Thoracic aorta (tissue), 2 donors: ENCODE measurements at regions not wholly inside any gene's neighbourhood (a gene's known extent, or its start where the extent isn't known, plus 50 kb on each side); places are given as distances from the start of the nearest gene placed in this dataset.

Experiments
- ATAC-seq: fragments of 150-250 bp; one replicate; pipeline ENCODE4 v1.8.0; 2017; ENCODE audit warnings: low read depth; ENCODE audit not compliant: insufficient number of reproducible peaks, low FRiP score
- DNase-seq: peaks from one replicate; pipeline ENCODE4 v3.0.0-alpha.2; 2020; ENCODE audit warnings: low spot score
- H3K27ac ChIP-seq, 2 donors: fragments of 200-600 bp; sonication (generic); 1 replicate in 1 of 2; 2 replicates in 1 of 2; pipeline ENCODE4 v1.5.1; 2016; ENCODE audit warnings: mild to moderate bottlenecking in 2 of 2, moderate library complexity in 2 of 2
- H3K27me3 ChIP-seq: fragments of 200-600 bp; sonication (generic); replicated peaks from 2 replicates; pipeline ENCODE4 v1.6.0; 2016; ENCODE audit warnings: mild to moderate bottlenecking; ENCODE audit not compliant: insufficient read depth
- H3K36me3 ChIP-seq: fragments of 200-600 bp; sonication (generic); one replicate; pipeline ENCODE4 v1.5.1; 2016
- H3K4me1 ChIP-seq, 2 donors: fragments of 200-600 bp; sonication (generic); 1 replicate in 1 of 2; 2 replicates in 1 of 2; pipeline versions ENCODE4 v1.5.1 to v1.6.0; 2016; ENCODE audit warnings: low read depth in 2 of 2, mild to moderate bottlenecking in 1 of 2; ENCODE audit not compliant: control insufficient read depth in 1 of 2
- H3K4me3 ChIP-seq: fragments of 200-600 bp; sonication (generic); 2 replicates; pipeline ENCODE4 v1.5.1; 2016; ENCODE audit warnings: mild to moderate bottlenecking
- H3K9me3 ChIP-seq: fragments of 200-600 bp; sonication (generic); 2 replicates; pipeline ENCODE4 v1.5.1; 2016
- CTCF ChIP-seq: fragments of 200-600 bp; sonication (generic); IDR thresholded peaks from one replicate; pipeline ENCODE4 v1.5.1; 2019; ENCODE audit warnings: antibody characterized with exemption

GRCh38 chr18:22009242-22009641 is 160.1 kb upstream of the GATA6 start:
- TF ChIP-seq CTCF, result no peak
- ATAC-seq, result no peak
- H3K4me3 ChIP-seq, result no peak overlapping the region

GRCh38 chr18:22013993-22014392 is 155.4 kb upstream of the GATA6 start:
- Histone ChIP-seq H3K9me3 (no peaks in the 10 kb centered on the region), H3K4me3 (no peak overlapping the region), H3K27ac (no peak overlapping the region), H3K4me1 (no peaks in the 10 kb centered on the region), H3K36me3 (no peaks in the 10 kb centered on the region), H3K27me3 (no peaks in the 10 kb centered on the region)
- no peak for TF ChIP-seq CTCF
- DNase-seq (no peak), ATAC-seq (no peak)

More at GRCh38 chr18:22009242-22009641, 160.1 kb upstream of the GATA6 start:
- DNase-seq, result no peak
- Histone ChIP-seq H3K27me3 (no peaks in the 10 kb centered on the region), H3K27ac (no peak overlapping the region), H3K36me3 (no peaks in the 10 kb centered on the region), H3K4me1 (peaks cover 0 to 14% of the 10 kb centered on the region in 2 donors), H3K9me3 (no peaks in the 10 kb centered on the region)

GRCh38 chr18:22015156-22015555 is 154.2 kb upstream of the GATA6 start:
- no peaks in the 10 kb centered on the region for H3K4me1 ChIP-seq
- no peak overlapping the region for H3K27ac ChIP-seq
- DNase-seq (no peak), ATAC-seq (no peak)
- no peak for TF ChIP-seq CTCF
- no peak overlapping the region for H3K4me3 ChIP-seq
- no peaks in the 10 kb centered on the region for H3K36me3 ChIP-seq
- no peaks in the 10 kb centered on the region for H3K27me3 ChIP-seq
- H3K9me3 ChIP-seq, result no peaks in the 10 kb centered on the region

GRCh38 chr18:22018366-22018765 is 151.0 kb upstream of the GATA6 start:
- no peak for ATAC-seq
- no peaks in the 10 kb centered on the region for H3K36me3 ChIP-seq
- TF ChIP-seq CTCF, result no peak
- no peak for DNase-seq
- H3K4me3 ChIP-seq, result no peak overlapping the region
- H3K27me3 ChIP-seq, result no peaks in the 10 kb centered on the region
- H3K9me3 ChIP-seq, result no peaks in the 10 kb centered on the region
- no peak overlapping the region for H3K27ac ChIP-seq
- H3K4me1 ChIP-seq, result no peaks in the 10 kb centered on the region

GRCh38 chr18:22019193-22019592 is 150.2 kb upstream of the GATA6 start:
- ATAC-seq, result no peak
- H3K4me1 ChIP-seq, result no peaks in the 10 kb centered on the region
- DNase-seq, result no peak

More at GRCh38 chr18:22019193-22019592, 150.2 kb upstream of the GATA6 start:
- Histone ChIP-seq H3K4me3 (no peak overlapping the region), H3K36me3 (no peaks in the 10 kb centered on the region), H3K27me3 (no peaks in the 10 kb centered on the region), H3K27ac (no peak overlapping the region), H3K9me3 (no peaks in the 10 kb centered on the region)
- TF ChIP-seq CTCF, result no peak
